ENCODE measurements at regions not wholly inside any gene's neighbourhood (a gene's known extent, or its start where the extent isn't known, plus 50 kb on each side); places are given as distances from the start of the nearest gene placed in this dataset.

DNA sequence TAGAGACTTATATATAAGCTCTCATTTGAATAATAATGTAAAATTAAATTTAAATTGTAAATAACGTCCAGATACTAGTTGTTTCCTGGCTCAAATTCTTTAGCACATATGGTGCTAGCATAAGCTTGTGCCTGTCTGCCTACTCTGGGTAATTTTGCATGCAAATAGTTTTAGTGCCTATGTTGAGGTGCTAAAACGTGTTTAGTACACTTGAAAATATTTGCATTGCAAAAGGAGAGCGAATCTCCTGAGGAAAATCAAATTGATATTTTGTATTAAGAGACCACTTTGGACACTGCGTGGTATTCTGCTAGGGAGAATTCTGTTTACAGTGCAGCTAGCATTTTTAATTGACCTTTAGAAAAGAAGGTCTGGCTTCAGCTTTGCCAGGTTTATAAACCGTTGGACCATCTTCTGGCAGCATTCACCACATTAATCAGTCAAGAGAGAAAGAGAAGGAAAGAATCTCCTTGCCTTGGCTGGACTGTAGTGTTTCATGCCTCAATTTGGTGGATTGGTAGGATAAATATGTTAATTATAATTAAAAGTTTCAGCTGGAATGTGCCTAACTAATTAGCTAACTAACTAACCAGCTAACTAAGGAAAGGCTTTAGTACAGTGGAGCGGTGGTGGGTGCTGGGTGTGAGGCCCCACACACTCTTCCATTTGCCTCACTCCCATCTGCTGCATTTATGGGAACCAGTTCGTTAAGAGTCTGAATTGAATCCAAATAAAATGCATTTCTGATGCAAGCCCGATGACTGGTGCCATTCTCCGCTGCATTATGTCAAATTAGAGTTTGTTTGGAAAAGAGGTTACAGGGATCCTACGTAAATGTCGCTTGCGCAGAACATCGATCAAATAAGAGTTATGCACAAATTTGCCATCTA lies 150.1 kb upstream of the MPDZ start:
- TF ChIP-seq, protein P1, sequence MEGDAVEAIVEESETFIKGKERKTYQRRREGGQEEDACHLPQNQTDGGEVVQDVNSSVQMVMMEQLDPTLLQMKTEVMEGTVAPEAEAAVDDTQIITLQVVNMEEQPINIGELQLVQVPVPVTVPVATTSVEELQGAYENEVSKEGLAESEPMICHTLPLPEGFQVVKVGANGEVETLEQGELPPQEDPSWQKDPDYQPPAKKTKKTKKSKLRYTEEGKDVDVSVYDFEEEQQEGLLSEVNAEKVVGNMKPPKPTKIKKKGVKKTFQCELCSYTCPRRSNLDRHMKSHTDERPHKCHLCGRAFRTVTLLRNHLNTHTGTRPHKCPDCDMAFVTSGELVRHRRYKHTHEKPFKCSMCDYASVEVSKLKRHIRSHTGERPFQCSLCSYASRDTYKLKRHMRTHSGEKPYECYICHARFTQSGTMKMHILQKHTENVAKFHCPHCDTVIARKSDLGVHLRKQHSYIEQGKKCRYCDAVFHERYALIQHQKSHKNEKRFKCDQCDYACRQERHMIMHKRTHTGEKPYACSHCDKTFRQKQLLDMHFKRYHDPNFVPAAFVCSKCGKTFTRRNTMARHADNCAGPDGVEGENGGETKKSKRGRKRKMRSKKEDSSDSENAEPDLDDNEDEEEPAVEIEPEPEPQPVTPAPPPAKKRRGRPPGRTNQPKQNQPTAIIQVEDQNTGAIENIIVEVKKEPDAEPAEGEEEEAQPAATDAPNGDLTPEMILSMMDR (IDR thresholded peaks at IDR 0.05; ENCODE audit: low read depth, low read length, poor library complexity, severe bottlenecking): no peak
- no peak for TF ChIP-seq EZH2phosphoT487 (IDR thresholded peaks at IDR 0.05; ENCODE audit: borderline replicate concordance, low read length)

Measured in DOHH2 (cell line).